WTC11 (cell line): ENCODE measurements at regions not wholly inside any gene's neighbourhood (a gene's known extent, or its start where the extent isn't known, plus 50 kb on each side); places are given as distances from the start of the nearest gene placed in this dataset.

Experiments
- CTCF ChIP-seq: fragments of 200-600 bp; IDR thresholded peaks from 2 replicates; pipeline ENCODE4 v1.8.0; 2022; ENCODE audit warnings: antibody characterized with exemption
- E2F1 ChIP-seq: sonication (generic); formaldehyde crosslinking; IDR thresholded peaks from 2 replicates; pipeline ENCODE4 v1.8.0; 2022; ENCODE audit warnings: mild to moderate bottlenecking, missing genetic modification reagents
- ELF4 ChIP-seq: sonication (generic); formaldehyde crosslinking; IDR thresholded peaks from 2 replicates; pipeline ENCODE4 v1.8.1; 2022; ENCODE audit warnings: low read depth, mild to moderate bottlenecking, moderate library complexity, missing genetic modification reagents
- ETV6 ChIP-seq: sonication (generic); formaldehyde crosslinking; IDR thresholded peaks from 2 replicates; pipeline ENCODE4 v1.8.1; 2022; ENCODE audit warnings: mild to moderate bottlenecking, missing genetic modification reagents
- GABPB1 ChIP-seq: sonication (generic); formaldehyde crosslinking; IDR thresholded peaks from 2 replicates; pipeline ENCODE4 v1.8.1; 2023; ENCODE audit warnings: mild to moderate bottlenecking, missing genetic modification reagents
- MXD4 ChIP-seq: fragments of 250-450 bp; sonication (Bioruptor Pico); IDR thresholded peaks from 2 replicates; pipeline ENCODE4 v1.8.0; 2021; ENCODE audit warnings: mild to moderate bottlenecking, moderate library complexity, borderline replicate concordance
- RELA ChIP-seq: sonication (generic); formaldehyde crosslinking; IDR thresholded peaks from 2 replicates; pipeline ENCODE4 v1.8.1; 2022; ENCODE audit warnings: missing genetic modification reagents, mild to moderate bottlenecking, borderline replicate concordance
- TCF7 ChIP-seq: sonication (generic); formaldehyde crosslinking; IDR thresholded peaks from 2 replicates; pipeline ENCODE4 v1.8.0; 2022; ENCODE audit warnings: mild to moderate bottlenecking, low read depth, missing genetic modification reagents, moderate library complexity
- USF2 ChIP-seq: sonication (generic); formaldehyde crosslinking; IDR thresholded peaks from 2 replicates; pipeline ENCODE4 v1.8.1; 2023; ENCODE audit warnings: mild to moderate bottlenecking, missing genetic modification reagents, moderate library complexity
- TF ChIP-seq, protein P1 (sequence below): sonication (generic); formaldehyde crosslinking; IDR thresholded peaks from 2 replicates; pipeline ENCODE4 v1.8.1; 2022; ENCODE audit warnings: low read depth, missing genetic modification reagents, borderline replicate concordance
- TF ChIP-seq, protein P2 (sequence below): sonication (generic); formaldehyde crosslinking; IDR thresholded peaks from 2 replicates; pipeline ENCODE4 v1.8.0; 2023; ENCODE audit warnings: mild to moderate bottlenecking, missing genetic modification reagents
- TF ChIP-seq, protein P3 (sequence below): sonication (generic); formaldehyde crosslinking; conservative IDR thresholded peaks from 2 replicates; pipeline ENCODE4 v1.8.1; 2023; ENCODE audit warnings: mild to moderate bottlenecking, low read depth, missing genetic modification reagents, moderate library complexity

GRCh38 chr11:129639300-129639699 lies 176.3 kb upstream of the TMEM45B start:
- no peak for TF ChIP-seq CTCF
- no peak for TF ChIP-seq USF2 (CRISPR knock-in tag)
- TF ChIP-seq, protein P1, sequence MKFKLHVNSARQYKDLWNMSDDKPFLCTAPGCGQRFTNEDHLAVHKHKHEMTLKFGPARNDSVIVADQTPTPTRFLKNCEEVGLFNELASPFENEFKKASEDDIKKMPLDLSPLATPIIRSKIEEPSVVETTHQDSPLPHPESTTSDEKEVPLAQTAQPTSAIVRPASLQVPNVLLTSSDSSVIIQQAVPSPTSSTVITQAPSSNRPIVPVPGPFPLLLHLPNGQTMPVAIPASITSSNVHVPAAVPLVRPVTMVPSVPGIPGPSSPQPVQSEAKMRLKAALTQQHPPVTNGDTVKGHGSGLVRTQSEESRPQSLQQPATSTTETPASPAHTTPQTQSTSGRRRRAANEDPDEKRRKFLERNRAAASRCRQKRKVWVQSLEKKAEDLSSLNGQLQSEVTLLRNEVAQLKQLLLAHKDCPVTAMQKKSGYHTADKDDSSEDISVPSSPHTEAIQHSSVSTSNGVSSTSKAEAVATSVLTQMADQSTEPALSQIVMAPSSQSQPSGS (CRISPR knock-in tag), result no peak
- no peak for TF ChIP-seq ETV6 (CRISPR knock-in tag)
- TF ChIP-seq, protein P2, sequence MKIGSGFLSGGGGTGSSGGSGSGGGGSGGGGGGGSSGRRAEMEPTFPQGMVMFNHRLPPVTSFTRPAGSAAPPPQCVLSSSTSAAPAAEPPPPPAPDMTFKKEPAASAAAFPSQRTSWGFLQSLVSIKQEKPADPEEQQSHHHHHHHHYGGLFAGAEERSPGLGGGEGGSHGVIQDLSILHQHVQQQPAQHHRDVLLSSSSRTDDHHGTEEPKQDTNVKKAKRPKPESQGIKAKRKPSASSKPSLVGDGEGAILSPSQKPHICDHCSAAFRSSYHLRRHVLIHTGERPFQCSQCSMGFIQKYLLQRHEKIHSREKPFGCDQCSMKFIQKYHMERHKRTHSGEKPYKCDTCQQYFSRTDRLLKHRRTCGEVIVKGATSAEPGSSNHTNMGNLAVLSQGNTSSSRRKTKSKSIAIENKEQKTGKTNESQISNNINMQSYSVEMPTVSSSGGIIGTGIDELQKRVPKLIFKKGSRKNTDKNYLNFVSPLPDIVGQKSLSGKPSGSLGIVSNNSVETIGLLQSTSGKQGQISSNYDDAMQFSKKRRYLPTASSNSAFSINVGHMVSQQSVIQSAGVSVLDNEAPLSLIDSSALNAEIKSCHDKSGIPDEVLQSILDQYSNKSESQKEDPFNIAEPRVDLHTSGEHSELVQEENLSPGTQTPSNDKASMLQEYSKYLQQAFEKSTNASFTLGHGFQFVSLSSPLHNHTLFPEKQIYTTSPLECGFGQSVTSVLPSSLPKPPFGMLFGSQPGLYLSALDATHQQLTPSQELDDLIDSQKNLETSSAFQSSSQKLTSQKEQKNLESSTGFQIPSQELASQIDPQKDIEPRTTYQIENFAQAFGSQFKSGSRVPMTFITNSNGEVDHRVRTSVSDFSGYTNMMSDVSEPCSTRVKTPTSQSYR (CRISPR knock-in tag), result no peak
- TF ChIP-seq MXD4 (CRISPR knock-in tag), result no peak
- TF ChIP-seq E2F1 (CRISPR knock-in tag), result no peak
- no peak for TF ChIP-seq ELF4 (CRISPR knock-in tag)
- no peak for TF ChIP-seq TCF7
- no peak for TF ChIP-seq RELA (CRISPR knock-in tag)
- no peak for TF ChIP-seq GABPB1
- TF ChIP-seq, protein P3, sequence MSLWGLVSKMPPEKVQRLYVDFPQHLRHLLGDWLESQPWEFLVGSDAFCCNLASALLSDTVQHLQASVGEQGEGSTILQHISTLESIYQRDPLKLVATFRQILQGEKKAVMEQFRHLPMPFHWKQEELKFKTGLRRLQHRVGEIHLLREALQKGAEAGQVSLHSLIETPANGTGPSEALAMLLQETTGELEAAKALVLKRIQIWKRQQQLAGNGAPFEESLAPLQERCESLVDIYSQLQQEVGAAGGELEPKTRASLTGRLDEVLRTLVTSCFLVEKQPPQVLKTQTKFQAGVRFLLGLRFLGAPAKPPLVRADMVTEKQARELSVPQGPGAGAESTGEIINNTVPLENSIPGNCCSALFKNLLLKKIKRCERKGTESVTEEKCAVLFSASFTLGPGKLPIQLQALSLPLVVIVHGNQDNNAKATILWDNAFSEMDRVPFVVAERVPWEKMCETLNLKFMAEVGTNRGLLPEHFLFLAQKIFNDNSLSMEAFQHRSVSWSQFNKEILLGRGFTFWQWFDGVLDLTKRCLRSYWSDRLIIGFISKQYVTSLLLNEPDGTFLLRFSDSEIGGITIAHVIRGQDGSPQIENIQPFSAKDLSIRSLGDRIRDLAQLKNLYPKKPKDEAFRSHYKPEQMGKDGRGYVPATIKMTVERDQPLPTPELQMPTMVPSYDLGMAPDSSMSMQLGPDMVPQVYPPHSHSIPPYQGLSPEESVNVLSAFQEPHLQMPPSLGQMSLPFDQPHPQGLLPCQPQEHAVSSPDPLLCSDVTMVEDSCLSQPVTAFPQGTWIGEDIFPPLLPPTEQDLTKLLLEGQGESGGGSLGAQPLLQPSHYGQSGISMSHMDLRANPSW (CRISPR knock-in tag), result no peak
